ENCODE measurements at regions not wholly inside any gene's neighbourhood (a gene's known extent, or its start where the extent isn't known, plus 50 kb on each side); places are given as distances from the start of the nearest gene placed in this dataset.

DNA sequence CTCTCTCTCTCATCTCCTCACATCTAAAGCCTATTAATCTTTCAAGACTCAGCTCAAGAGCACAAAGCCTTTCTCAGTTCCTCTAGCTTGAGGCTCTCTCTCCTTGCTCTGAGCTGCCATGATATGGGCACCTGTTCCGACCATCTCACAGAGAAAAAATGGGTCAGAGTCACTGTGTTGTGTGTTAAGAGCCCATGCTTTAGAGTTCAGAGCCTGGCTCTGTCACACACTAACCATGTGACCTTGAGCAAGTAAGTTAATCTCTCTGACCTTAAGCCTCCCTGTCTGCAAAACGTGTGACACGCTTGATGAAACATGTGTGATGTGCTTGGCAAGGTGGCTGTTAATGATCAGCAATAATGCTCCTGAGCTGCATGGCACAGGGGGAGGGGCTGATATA is 245.2 kb downstream of the DLEU7 start:
- H3K9me3 ChIP-seq = no peaks in the 10 kb centered on the region
- no peaks in the 10 kb centered on the region for H3K4me1 ChIP-seq
- no peak for DNase-seq (ENCODE audit: low spot score in 2 of 2)
- no peaks in the 10 kb centered on the region for H3K27me3 ChIP-seq
- H3K4me3 ChIP-seq = no peak overlapping the region
- no peaks in the 10 kb centered on the region for H3K36me3 ChIP-seq
- intact Hi-C loops (cut with DNase I) = no loop called here
- H3K27ac ChIP-seq = no peak overlapping the region
- TF ChIP-seq, protein P1, sequence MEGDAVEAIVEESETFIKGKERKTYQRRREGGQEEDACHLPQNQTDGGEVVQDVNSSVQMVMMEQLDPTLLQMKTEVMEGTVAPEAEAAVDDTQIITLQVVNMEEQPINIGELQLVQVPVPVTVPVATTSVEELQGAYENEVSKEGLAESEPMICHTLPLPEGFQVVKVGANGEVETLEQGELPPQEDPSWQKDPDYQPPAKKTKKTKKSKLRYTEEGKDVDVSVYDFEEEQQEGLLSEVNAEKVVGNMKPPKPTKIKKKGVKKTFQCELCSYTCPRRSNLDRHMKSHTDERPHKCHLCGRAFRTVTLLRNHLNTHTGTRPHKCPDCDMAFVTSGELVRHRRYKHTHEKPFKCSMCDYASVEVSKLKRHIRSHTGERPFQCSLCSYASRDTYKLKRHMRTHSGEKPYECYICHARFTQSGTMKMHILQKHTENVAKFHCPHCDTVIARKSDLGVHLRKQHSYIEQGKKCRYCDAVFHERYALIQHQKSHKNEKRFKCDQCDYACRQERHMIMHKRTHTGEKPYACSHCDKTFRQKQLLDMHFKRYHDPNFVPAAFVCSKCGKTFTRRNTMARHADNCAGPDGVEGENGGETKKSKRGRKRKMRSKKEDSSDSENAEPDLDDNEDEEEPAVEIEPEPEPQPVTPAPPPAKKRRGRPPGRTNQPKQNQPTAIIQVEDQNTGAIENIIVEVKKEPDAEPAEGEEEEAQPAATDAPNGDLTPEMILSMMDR (IDR thresholded peaks at IDR 0.05) = no peak

DNA sequence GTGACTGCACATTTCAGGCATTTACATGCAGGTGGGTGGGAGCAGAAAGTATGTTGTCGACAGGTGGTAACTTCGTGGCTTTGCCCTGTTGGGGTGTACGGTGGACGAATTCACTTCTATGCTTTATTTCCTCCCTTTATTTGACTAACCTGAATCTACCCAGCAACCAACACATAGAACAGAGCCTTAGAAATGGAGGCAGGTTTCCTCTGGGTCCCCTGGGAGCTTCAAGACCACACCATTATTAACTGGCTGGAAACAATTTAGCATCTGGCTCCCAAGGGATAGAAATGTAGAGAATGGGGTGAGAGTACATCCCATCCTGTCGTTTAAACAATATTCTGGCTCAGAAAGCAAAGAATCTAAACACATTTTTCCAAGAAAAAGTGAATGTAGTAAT is 244.4 kb downstream of the DLEU7 start:
- Histone ChIP-seq H3K27me3 (no peaks in the 10 kb centered on the region), H3K4me1 (no peaks in the 10 kb centered on the region), H3K4me3 (no peak overlapping the region), H3K36me3 (no peaks in the 10 kb centered on the region), H3K27ac (no peak overlapping the region), H3K9me3 (no peaks in the 10 kb centered on the region)
- TF ChIP-seq, protein P1 (IDR thresholded peaks at IDR 0.05) = no peak
- DNase-seq (ENCODE audit: low spot score in 2 of 2) = no peak
- intact Hi-C loops (cut with DNase I) = no loop called here

DNA sequence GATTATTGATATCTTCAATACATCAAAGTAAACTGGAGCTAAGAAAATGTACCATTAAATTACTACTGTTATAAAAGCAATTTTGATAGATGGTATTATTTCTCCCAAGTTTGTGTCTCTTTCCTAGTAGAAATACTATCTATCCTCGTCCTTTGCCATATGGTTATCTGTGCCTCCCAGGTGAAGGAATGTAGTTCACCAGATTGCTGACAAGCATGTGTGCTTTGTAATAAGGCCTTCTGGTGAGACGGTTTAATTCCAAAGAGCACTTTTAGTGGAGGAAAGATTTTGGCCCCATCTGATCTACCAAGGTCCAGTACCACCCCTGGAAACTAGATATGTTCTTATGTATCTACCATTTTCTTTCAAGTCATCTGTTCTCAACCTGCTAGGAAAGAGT is 243.6 kb downstream of the DLEU7 start:
- H3K9me3 ChIP-seq = no peaks in the 10 kb centered on the region
- intact Hi-C loops (cut with DNase I) = no loop called here
- no peak overlapping the region for H3K27ac ChIP-seq
- H3K36me3 ChIP-seq = no peaks in the 10 kb centered on the region
- TF ChIP-seq, protein P1 (IDR thresholded peaks at IDR 0.05) = no peak
- no peaks in the 10 kb centered on the region for H3K27me3 ChIP-seq
- no peaks in the 10 kb centered on the region for H3K4me1 ChIP-seq
- no peak for DNase-seq (ENCODE audit: low spot score in 2 of 2)
- H3K4me3 ChIP-seq = no peak overlapping the region

DNA sequence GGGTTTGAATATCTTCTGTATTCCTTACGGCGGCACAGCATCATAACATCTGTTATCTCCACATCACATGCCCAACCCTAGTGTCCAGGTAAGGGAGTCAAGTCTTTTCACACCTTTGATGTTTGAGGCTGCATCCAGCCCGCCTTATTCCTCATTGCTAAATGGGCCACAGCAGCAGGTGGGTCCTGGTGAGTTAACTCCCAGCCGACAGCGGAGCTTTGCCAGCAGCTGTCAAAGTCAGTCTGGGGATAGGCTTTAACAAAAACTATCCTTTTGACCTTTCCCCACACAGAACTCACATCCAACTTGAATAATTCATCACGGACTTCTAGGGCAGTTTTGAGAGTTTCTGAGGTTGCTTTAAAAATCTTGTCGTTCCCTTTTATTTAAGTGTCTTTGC is 235.1 kb downstream of the DLEU7 start:
- no peak for DNase-seq (ENCODE audit: low spot score in 2 of 2)
- H3K9me3 ChIP-seq = no peaks in the 10 kb centered on the region
- no peaks in the 10 kb centered on the region for H3K36me3 ChIP-seq
- intact Hi-C loops (cut with DNase I) = no loop called here
- TF ChIP-seq, protein P1 (IDR thresholded peaks at IDR 0.05) = no peak
- no peaks in the 10 kb centered on the region for H3K4me1 ChIP-seq
- H3K27me3 ChIP-seq = no peaks in the 10 kb centered on the region
- no peak overlapping the region for H3K27ac ChIP-seq
- no peak overlapping the region for H3K4me3 ChIP-seq

DNA sequence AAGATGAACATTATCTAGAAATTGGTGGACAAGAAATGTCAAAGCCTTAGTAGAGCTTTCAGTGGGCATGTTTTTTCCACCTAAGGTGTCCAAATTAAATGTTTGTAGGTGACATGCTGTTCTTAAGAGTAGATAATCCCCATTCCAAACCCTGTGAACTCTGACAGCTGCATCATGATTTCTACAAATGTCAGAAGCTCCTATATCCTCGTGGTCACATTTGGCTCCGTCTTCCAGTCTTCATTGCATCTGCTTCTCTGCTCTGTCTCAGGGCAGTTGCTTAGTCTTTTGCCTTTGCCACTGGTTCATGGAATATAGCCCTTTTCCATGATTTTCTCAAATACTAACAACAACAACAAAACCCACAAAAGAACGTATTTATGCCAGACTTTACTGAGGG is 234.5 kb downstream of the DLEU7 start:
- no peaks in the 10 kb centered on the region for H3K36me3 ChIP-seq
- H3K4me3 ChIP-seq = no peak overlapping the region
- H3K27me3 ChIP-seq = no peaks in the 10 kb centered on the region
- intact Hi-C loops (cut with DNase I) = no loop called here
- DNase-seq (ENCODE audit: low spot score in 2 of 2) = no peak
- no peaks in the 10 kb centered on the region for H3K9me3 ChIP-seq
- H3K4me1 ChIP-seq = no peaks in the 10 kb centered on the region
- TF ChIP-seq, protein P1 (IDR thresholded peaks at IDR 0.05) = no peak
- H3K27ac ChIP-seq = no peak overlapping the region

DNA sequence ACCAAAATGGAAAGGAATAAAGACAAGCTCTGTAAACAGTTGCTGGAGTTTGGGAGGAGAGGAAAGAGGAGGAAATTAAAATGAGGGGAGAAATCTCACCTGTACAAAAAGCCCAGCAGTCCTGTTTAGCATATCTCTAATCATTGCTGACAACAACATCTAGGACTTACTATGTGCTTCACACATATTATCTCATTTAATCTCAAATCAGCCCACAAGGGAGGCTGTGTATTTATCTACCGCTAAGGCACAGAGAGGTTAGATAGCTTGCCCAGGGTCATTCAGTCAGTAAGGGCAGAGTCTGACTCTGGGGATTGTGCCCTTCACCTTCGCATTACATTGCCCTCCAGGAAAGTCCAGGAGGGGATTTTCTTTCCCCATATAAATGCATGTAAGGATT is 233.3 kb downstream of the DLEU7 start:
- Histone ChIP-seq H3K4me3 (no peak overlapping the region), H3K36me3 (no peaks in the 10 kb centered on the region), H3K27ac (no peak overlapping the region), H3K9me3 (no peaks in the 10 kb centered on the region), H3K27me3 (no peaks in the 10 kb centered on the region), H3K4me1 (no peaks in the 10 kb centered on the region)
- intact Hi-C loops (cut with DNase I) = no loop called here
- TF ChIP-seq, protein P1 (IDR thresholded peaks at IDR 0.05) = no peak
- no peak for DNase-seq (ENCODE audit: low spot score in 2 of 2)
